Ascending aorta (tissue), 2 donors: ENCODE measurements at regions not wholly inside any gene's neighbourhood (a gene's known extent, or its start where the extent isn't known, plus 50 kb on each side); places are given as distances from the start of the nearest gene placed in this dataset.

Experiments
- DNase-seq, 2 donors: peaks; one replicate each; pipeline ENCODE4 v3.0.0-alpha.2; 2019; ENCODE audit warnings: low spot score in 2 of 2
- H3K27ac ChIP-seq, 2 donors: fragments of 200-600 bp; sonication (generic); one replicate each; pipeline ENCODE4 v1.5.1; 2016 to 2017; ENCODE audit warnings: mild to moderate bottlenecking in 1 of 2
- H3K27me3 ChIP-seq: fragments of 200-600 bp; sonication (generic); one replicate; pipeline ENCODE4 v1.5.1; 2017
- H3K36me3 ChIP-seq, 2 donors: fragments of 200-600 bp; sonication (generic); one replicate each; pipeline ENCODE4 v1.5.1; 2016
- H3K4me1 ChIP-seq, 2 donors: fragments of 200-600 bp; sonication (generic); one replicate each; pipeline ENCODE4 v1.5.1; 2016 to 2017; ENCODE audit warnings: mild to moderate bottlenecking in 1 of 2
- H3K4me3 ChIP-seq, 2 donors: fragments of 200-600 bp; sonication (generic); one replicate each; pipeline ENCODE4 v1.5.1; 2016 to 2017; ENCODE audit warnings: mild to moderate bottlenecking in 1 of 2
- H3K9me3 ChIP-seq, 2 donors: fragments of 200-600 bp; sonication (generic); one replicate each; pipeline ENCODE4 v1.5.1; 2016
- intact Hi-C: fragments of 100-400 bp; cut with DNase I; formaldehyde crosslinking; loops from one replicate; pipeline ENCODE4 v1.15.1; 2023
- TF ChIP-seq, protein P1 (sequence below), 3 experiments: fragments of 200-600 bp in 2 of 3; fragments of 450-650 bp in 1 of 3; sonication (generic) in 2 of 3; IDR thresholded peaks; one replicate each; pipeline ENCODE4 v1.5.1; 2016 to 2019; ENCODE audit warnings: antibody characterized with exemption in 3 of 3, mild to moderate bottlenecking in 1 of 3, moderate library complexity in 1 of 3

DNA sequence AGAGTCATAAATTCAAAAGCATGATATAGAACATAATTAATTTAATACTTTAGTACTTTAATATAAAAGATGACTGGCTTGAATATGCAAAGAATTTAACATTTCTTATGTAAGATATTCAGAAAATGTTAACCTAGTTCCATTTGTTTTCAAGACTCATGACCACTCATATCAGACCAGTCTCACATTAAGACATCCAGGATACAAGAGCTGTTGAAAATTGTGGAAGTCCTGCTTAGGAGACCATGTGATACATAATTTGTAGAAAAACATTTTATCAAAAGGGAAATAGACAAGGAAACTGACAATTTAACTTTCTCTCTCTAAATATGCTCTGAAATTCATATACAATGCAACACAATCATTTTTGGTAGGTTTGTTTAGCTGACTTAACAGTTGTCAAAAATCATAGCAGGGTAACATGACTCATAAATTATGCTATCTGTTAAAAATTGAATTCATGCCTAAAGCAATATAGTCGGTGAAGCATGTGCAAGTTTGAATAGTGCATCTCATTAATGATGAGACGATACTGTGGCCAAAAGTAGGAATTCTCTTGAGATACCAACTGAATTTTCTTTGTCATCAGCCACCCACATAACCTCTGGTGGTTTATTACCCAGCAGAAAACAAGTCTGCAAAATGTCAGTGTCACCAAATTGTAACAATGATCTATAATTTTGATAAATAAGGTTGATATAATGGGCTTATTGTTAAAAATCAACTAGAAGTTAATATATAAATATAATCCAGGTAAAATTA, 211.4 kb downstream of the GASK1B start:
- H3K4me1 ChIP-seq, result peaks cover 0 to 8% of the 10 kb centered on the region in 2 donors
- H3K4me3 ChIP-seq, result no peak overlapping the region
- peaks cover 0 to 5% of the 10 kb centered on the region in 2 donors for H3K9me3 ChIP-seq
- no peak overlapping the region for H3K27ac ChIP-seq
- no peak for DNase-seq
- TF ChIP-seq, protein P1, sequence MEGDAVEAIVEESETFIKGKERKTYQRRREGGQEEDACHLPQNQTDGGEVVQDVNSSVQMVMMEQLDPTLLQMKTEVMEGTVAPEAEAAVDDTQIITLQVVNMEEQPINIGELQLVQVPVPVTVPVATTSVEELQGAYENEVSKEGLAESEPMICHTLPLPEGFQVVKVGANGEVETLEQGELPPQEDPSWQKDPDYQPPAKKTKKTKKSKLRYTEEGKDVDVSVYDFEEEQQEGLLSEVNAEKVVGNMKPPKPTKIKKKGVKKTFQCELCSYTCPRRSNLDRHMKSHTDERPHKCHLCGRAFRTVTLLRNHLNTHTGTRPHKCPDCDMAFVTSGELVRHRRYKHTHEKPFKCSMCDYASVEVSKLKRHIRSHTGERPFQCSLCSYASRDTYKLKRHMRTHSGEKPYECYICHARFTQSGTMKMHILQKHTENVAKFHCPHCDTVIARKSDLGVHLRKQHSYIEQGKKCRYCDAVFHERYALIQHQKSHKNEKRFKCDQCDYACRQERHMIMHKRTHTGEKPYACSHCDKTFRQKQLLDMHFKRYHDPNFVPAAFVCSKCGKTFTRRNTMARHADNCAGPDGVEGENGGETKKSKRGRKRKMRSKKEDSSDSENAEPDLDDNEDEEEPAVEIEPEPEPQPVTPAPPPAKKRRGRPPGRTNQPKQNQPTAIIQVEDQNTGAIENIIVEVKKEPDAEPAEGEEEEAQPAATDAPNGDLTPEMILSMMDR (IDR thresholded peaks at IDR 0.05), result no peak
- H3K27me3 ChIP-seq, result no peaks in the 10 kb centered on the region
- intact Hi-C loops, result no loop called here
- H3K36me3 ChIP-seq, result no peaks in the 10 kb centered on the region

- no peak for DNase-seq
- Histone ChIP-seq H3K4me3 (no peak overlapping the region), H3K9me3 (peaks cover 0 to 7% of the 10 kb centered on the region in 2 donors), H3K27ac (peak overlapping the region in 1 of 2 donors; percentile 14), H3K36me3 (no peaks in the 10 kb centered on the region), H3K27me3 (no peaks in the 10 kb centered on the region), H3K4me1 (peaks cover 0 to 8% of the 10 kb centered on the region in 2 donors)
- intact Hi-C loops, result no loop called here
- TF ChIP-seq, protein P1 (IDR thresholded peaks at IDR 0.05), result no peak
These were observed 214.9 kb downstream of the GASK1B start for GRCh38 chr4:157957905-157958304.

DNA sequence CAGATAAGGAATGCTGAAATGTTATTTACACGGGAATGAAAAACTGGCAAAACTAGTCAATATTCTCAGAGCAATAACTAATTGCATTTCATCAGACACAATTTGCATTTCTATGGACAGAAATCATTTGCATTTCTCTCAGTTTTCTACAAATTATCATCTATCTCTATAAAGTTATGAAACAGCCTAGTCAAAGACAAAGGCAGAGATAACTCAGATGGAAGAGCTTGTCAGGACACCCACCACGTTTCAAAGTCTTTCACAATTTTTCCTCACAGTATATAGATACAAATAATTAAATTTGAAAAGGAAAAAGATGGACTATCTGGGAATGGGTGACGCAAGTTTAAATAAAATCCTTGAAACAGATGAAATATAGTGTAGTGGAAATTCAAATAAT, 230.8 kb downstream of the GASK1B start:
- H3K4me1 ChIP-seq, result no peaks in the 10 kb centered on the region
- no peaks in the 10 kb centered on the region for H3K27me3 ChIP-seq
- H3K4me3 ChIP-seq, result no peak overlapping the region
- intact Hi-C loops, result no loop called here
- no peaks in the 10 kb centered on the region for H3K9me3 ChIP-seq
- TF ChIP-seq, protein P1 (IDR thresholded peaks at IDR 0.05), result no peak
- no peak overlapping the region for H3K27ac ChIP-seq
- DNase-seq, result no peak
- no peaks in the 10 kb centered on the region for H3K36me3 ChIP-seq

DNA sequence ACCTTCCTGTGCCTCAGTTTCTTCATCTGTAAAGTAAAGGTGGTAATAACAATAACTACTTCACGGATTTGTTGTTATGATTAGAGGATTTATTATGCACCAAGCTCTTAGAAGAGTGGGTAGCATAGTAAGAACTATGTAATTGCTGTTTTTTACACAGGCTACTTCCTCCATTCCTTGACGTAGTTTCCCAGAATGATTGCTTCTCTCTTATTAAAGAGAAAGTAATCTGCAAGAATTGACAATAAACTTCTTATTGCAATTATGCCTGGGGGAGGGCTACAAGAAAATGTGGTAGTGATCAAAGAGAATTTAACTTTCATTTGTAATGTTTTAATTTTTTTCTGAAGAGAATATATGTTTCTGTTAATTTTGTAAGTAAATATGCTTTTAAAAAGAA, 238.7 kb downstream of the GASK1B start:
- no peaks in the 10 kb centered on the region for H3K36me3 ChIP-seq
- H3K27me3 ChIP-seq, result no peaks in the 10 kb centered on the region
- H3K4me3 ChIP-seq, result peak overlapping the region in 1 of 2 donors; percentile 10
- TF ChIP-seq, protein P1 (IDR thresholded peaks at IDR 0.05), result no peak
- H3K4me1 ChIP-seq, result peaks cover 0 to 13% of the 10 kb centered on the region in 2 donors
- no peak for DNase-seq
- intact Hi-C loops, result no loop called here
- no peak overlapping the region for H3K27ac ChIP-seq
- no peaks in the 10 kb centered on the region for H3K9me3 ChIP-seq

- Histone ChIP-seq H3K4me3 (no peak overlapping the region), H3K27ac (no peak overlapping the region), H3K27me3 (no peaks in the 10 kb centered on the region), H3K4me1 (peaks cover 0 to 13% of the 10 kb centered on the region in 2 donors), H3K9me3 (no peaks in the 10 kb centered on the region), H3K36me3 (no peaks in the 10 kb centered on the region)
- DNase-seq, result no peak
- TF ChIP-seq, protein P1 (IDR thresholded peaks at IDR 0.05), result no peak
- intact Hi-C loops, result no loop called here
These were observed 239.9 kb downstream of the GASK1B start for GRCh38 chr4:157932936-157933335.
